HepG2 (cell line): ENCODE measurements at regions not wholly inside any gene's neighbourhood (a gene's known extent, or its start where the extent isn't known, plus 50 kb on each side); places are given as distances from the start of the nearest gene placed in this dataset.

Experiments used
- ATAC-seq: fragments of 200-7000 bp; cut with Tn5 transposase; 3 replicates; pipeline ENCODE4 v1.9.1; 2020; ENCODE audit warnings: mild to moderate bottlenecking, moderate library complexity
- BruUV-seq: library from RNA; stranded (reverse); fragments of 400-500 nt; replicated peaks from 2 replicates; lab custom pipeline; 2021; lab: Mats Ljungman, UMichigan
- CTCF ChIA-PET: fragments of 300-600 bp; formaldehyde crosslinking; extraction: SDS; loops from one replicate; lab custom pipeline; 2021; ENCODE audit warnings: low total read pairs, inconsistent platforms, low intra/inter-chr PET ratio; lab: Yijun Ruan, JAX
- POLR2A ChIA-PET: fragments of 350-600 bp; sonication (Branson Sonifier 250); formaldehyde crosslinking; loops from one replicate; lab custom pipeline; 2020; ENCODE audit warnings: antibody characterized with exemption, inconsistent platforms; lab: Yijun Ruan, JAX
- DNase-seq: peaks from one replicate; pipeline ENCODE4 v3.0.0-alpha.2; 2015; ENCODE audit warnings: low spot score
- FAIRE-seq: peaks from 3 replicates; lab custom pipeline; 2011; peaks lifted over from hg19 to GRCh38; lab: Jason Lieb, UNC
- H2AFZ ChIP-seq: one replicate; pipeline ENCODE4 v1.6.1; 2011; ENCODE audit warnings: low read length, inconsistent platforms
- H3K27ac ChIP-seq: fragments of 300-600 bp; 3 replicates; pipeline ENCODE4 v1.8.0; 2011; ENCODE audit warnings: mixed run types, mild to moderate bottlenecking, mixed read lengths, low read length, inconsistent platforms; ENCODE audit not compliant: insufficient read depth; ENCODE audit errors: extremely low read length
- H3K27me3 ChIP-seq, 2 experiments: fragments of 200-600 bp in 1 of 2; 2 replicates in 1 of 2; 3 replicates in 1 of 2; pipeline versions ENCODE4 v1.6.0 to v1.8.0; 2011; ENCODE audit warnings: low read length in 2 of 2, mild to moderate bottlenecking in 2 of 2, moderate library complexity in 2 of 2, inconsistent platforms in 1 of 2; ENCODE audit not compliant: insufficient read depth in 2 of 2, control insufficient read depth in 1 of 2
- H3K36me3 ChIP-seq, 2 experiments: fragments of 200-600 bp in 1 of 2; replicated peaks in 1 of 2; 2 replicates in 1 of 2; 3 replicates in 1 of 2; pipeline versions ENCODE4 v1.5.1 to v1.8.0; 2011; ENCODE audit warnings: low read length in 2 of 2, inconsistent platforms in 1 of 2; ENCODE audit not compliant: insufficient read depth in 2 of 2, control insufficient read depth in 1 of 2
- H3K4me1 ChIP-seq: 2 replicates; pipeline ENCODE4 v1.5.1; 2012; ENCODE audit warnings: low read length, inconsistent platforms; ENCODE audit not compliant: insufficient read depth
- H3K4me2 ChIP-seq: 2 replicates; pipeline ENCODE4 v1.6.0; 2011; ENCODE audit warnings: low read depth, low read length, inconsistent platforms
- H3K4me3 ChIP-seq, 3 experiments: fragments of 200-600 bp in 1 of 3; sonication (generic), shearing (Covaris generic) in 1 of 3; replicated peaks in 1 of 3; 2 replicates each; pipeline ENCODE4 v1.5.1; 2011 to 2016; ENCODE audit warnings: low read length in 3 of 3, inconsistent platforms in 2 of 3, low read depth in 2 of 3, mild to moderate bottlenecking in 2 of 3, control low read depth in 1 of 3, mixed read lengths in 1 of 3; ENCODE audit not compliant: insufficient read depth in 1 of 3
- H3K79me2 ChIP-seq: one replicate; pipeline ENCODE4 v1.6.1; 2011; ENCODE audit warnings: low read length, inconsistent platforms; ENCODE audit not compliant: insufficient read depth
- H3K9ac ChIP-seq: 2 replicates; pipeline ENCODE4 v1.6.0; 2011; ENCODE audit warnings: mild to moderate bottlenecking, low read depth, low read length, inconsistent platforms; ENCODE audit not compliant: insufficient read depth
- H3K9me3 ChIP-seq: 2 replicates; pipeline ENCODE4 v1.5.1; 2012; ENCODE audit warnings: mild to moderate bottlenecking, low read length
- H4K20me1 ChIP-seq: 2 replicates; pipeline ENCODE4 v1.6.0; 2011; ENCODE audit warnings: inconsistent platforms, mild to moderate bottlenecking, low read length, moderate library complexity; ENCODE audit not compliant: insufficient read depth
- LBX2 ChIP-seq: sonication (generic); formaldehyde crosslinking; IDR thresholded peaks from 2 replicates; pipeline ENCODE4 v1.5.0; 2020; ENCODE audit warnings: missing genetic modification reagents, mild to moderate bottlenecking, borderline replicate concordance
- TBX2 ChIP-seq: sonication (generic); formaldehyde crosslinking; IDR thresholded peaks from 2 replicates; pipeline ENCODE4 v1.5.0; 2020; ENCODE audit warnings: missing genetic modification reagents, mild to moderate bottlenecking, borderline replicate concordance
- WGBS: methylation state at CpG from one replicate; pipeline ENCODE4 v1.1.6; 2017; ENCODE audit warnings: low lambda C conversion rate; 5-methylcytosine and 5-hydroxymethylcytosine counted together
- in situ Hi-C: cut with HindIII; loops from 2 replicates; pipeline ENCODE4 v1.10.0; 2017; ENCODE audit warnings: low pct_unique_long_range_greater_than_20kb; ENCODE audit not compliant: extremely low pct_ligation_motif_present
- intact Hi-C: fragments of 100-400 bp; cut with micrococcal nuclease; formaldehyde crosslinking; loops from one replicate; pipeline ENCODE4 v1.10.0; 2022; ENCODE audit not compliant: unreplicated experiment
- TF ChIP-seq, protein P1 (sequence below): sonication (generic); formaldehyde crosslinking; IDR thresholded peaks from 2 replicates; pipeline ENCODE4 v1.9.0; 2021; ENCODE audit warnings: mild to moderate bottlenecking, missing genetic modification reagents

GRCh38 chr9:129339539-129340157 lies 161.6 kb upstream of the IER5L start:
- intact Hi-C loops (loop anchor here (5.0 to 10.0 kb wide), 4 partner anchors 32 to 165 kb away; partner anchors contain the start of gene IER5L), in situ Hi-C loops (loop anchor here (10.0 kb wide), 1 partner anchor 275 kb away; no protein-coding TSS in a partner anchor)
- no peaks in the 10 kb centered on the region for H3K79me2 ChIP-seq
- BruUV-seq = no TSS peak
- DNase-seq = no peak
- H3K4me1 ChIP-seq = peaks cover 75% of the 10 kb centered on the region
- no peaks in the 10 kb centered on the region for H3K9me3 ChIP-seq
- ChIA-PET CTCF (no interaction called here), POLR2A (interaction anchor here (1.0 kb wide), 1 partner anchor 161 kb away, joined by 3 read pairs; the partner anchor contains the start of gene IER5L)
- H3K4me2 ChIP-seq = no peak overlapping the region
- no peaks in the 10 kb centered on the region for H4K20me1 ChIP-seq
- no peak for ATAC-seq
- no peaks in the 10 kb centered on the region for H3K36me3 ChIP-seq
- H3K4me3 ChIP-seq = no peak overlapping the region
- no peak overlapping the region for H3K27ac ChIP-seq
- H3K27me3 ChIP-seq = no peaks in the 10 kb centered on the region
- no peak overlapping the region for H3K9ac ChIP-seq
- 94% methylated on average over 3 of the region's 3 CpGs for WGBS
- no peak overlapping the region for H2AFZ ChIP-seq
- TF ChIP-seq, protein P1, sequence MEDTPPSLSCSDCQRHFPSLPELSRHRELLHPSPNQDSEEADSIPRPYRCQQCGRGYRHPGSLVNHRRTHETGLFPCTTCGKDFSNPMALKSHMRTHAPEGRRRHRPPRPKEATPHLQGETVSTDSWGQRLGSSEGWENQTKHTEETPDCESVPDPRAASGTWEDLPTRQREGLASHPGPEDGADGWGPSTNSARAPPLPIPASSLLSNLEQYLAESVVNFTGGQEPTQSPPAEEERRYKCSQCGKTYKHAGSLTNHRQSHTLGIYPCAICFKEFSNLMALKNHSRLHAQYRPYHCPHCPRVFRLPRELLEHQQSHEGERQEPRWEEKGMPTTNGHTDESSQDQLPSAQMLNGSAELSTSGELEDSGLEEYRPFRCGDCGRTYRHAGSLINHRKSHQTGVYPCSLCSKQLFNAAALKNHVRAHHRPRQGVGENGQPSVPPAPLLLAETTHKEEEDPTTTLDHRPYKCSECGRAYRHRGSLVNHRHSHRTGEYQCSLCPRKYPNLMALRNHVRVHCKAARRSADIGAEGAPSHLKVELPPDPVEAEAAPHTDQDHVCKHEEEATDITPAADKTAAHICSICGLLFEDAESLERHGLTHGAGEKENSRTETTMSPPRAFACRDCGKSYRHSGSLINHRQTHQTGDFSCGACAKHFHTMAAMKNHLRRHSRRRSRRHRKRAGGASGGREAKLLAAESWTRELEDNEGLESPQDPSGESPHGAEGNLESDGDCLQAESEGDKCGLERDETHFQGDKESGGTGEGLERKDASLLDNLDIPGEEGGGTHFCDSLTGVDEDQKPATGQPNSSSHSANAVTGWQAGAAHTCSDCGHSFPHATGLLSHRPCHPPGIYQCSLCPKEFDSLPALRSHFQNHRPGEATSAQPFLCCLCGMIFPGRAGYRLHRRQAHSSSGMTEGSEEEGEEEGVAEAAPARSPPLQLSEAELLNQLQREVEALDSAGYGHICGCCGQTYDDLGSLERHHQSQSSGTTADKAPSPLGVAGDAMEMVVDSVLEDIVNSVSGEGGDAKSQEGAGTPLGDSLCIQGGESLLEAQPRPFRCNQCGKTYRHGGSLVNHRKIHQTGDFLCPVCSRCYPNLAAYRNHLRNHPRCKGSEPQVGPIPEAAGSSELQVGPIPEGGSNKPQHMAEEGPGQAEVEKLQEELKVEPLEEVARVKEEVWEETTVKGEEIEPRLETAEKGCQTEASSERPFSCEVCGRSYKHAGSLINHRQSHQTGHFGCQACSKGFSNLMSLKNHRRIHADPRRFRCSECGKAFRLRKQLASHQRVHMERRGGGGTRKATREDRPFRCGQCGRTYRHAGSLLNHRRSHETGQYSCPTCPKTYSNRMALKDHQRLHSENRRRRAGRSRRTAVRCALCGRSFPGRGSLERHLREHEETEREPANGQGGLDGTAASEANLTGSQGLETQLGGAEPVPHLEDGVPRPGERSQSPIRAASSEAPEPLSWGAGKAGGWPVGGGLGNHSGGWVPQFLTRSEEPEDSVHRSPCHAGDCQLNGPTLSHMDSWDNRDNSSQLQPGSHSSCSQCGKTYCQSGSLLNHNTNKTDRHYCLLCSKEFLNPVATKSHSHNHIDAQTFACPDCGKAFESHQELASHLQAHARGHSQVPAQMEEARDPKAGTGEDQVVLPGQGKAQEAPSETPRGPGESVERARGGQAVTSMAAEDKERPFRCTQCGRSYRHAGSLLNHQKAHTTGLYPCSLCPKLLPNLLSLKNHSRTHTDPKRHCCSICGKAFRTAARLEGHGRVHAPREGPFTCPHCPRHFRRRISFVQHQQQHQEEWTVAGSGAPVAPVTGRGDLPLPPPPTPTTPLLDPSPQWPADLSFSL (CRISPR knock-in tag) = peak; percentile 80
- TF ChIP-seq TBX2 (CRISPR knock-in tag) = 0 out of 2 replicates have a peak, but pooled peaks have one; percentile 21
- TF ChIP-seq LBX2 (CRISPR knock-in tag) = no peak
- no peak for FAIRE-seq
